Stimulated activated CD4-positive, alpha-beta T cell treated with anti-CD3 and anti-CD28 coated beads, TNF-alpha, amount 100 ng/mL, for 4 hours (primary cell): ENCODE measurements at regions not wholly inside any gene's neighbourhood (a gene's known extent, or its start where the extent isn't known, plus 50 kb on each side); places are given as distances from the start of the nearest gene placed in this dataset.

Experiments
- DNase-seq, 3 experiments: peaks; one replicate each; pipeline ENCODE4 v3.0.0-alpha.2; 2020; ENCODE audit warnings: low read depth in 3 of 3

GRCh38 chr21:15241997-15242736 lies 177.4 kb upstream of the NRIP1 start:
- no peak for DNase-seq

- DNase-seq: no peak
These were observed 178.1 kb upstream of the NRIP1 start for GRCh38 chr21:15242906-15243305.

GRCh38 chr21:15243406-15243805 lies 178.6 kb upstream of the NRIP1 start:
- no peak for DNase-seq

- DNase-seq: no peak
These were observed 182.8 kb upstream of the NRIP1 start for GRCh38 chr21:15247613-15248012.

- no peak for DNase-seq
These were observed 184.6 kb upstream of the NRIP1 start for GRCh38 chr21:15249285-15249993.

GRCh38 chr21:15250384-15250783 lies 185.6 kb upstream of the NRIP1 start:
- no peak for DNase-seq

- DNase-seq: no peak
These were observed 187.6 kb upstream of the NRIP1 start for GRCh38 chr21:15252431-15252830.

GRCh38 chr21:15254111-15254510 lies 189.3 kb upstream of the NRIP1 start:
- no peak for DNase-seq

GRCh38 chr21:15255261-15255660 lies 190.5 kb upstream of the NRIP1 start:
- DNase-seq: no peak

GRCh38 chr21:15255763-15256162 lies 191.0 kb upstream of the NRIP1 start:
- no peak for DNase-seq

- no peak for DNase-seq
These were observed 192.2 kb upstream of the NRIP1 start for GRCh38 chr21:15256996-15257395.

GRCh38 chr21:15257646-15258045 lies 192.8 kb upstream of the NRIP1 start:
- no peak for DNase-seq

- DNase-seq: no peak
These were observed 195.0 kb upstream of the NRIP1 start for GRCh38 chr21:15259824-15260223.

- no peak for DNase-seq
These were observed 195.8 kb upstream of the NRIP1 start for GRCh38 chr21:15260604-15261003.

- no peak for DNase-seq
These were observed 199.4 kb upstream of the NRIP1 start for GRCh38 chr21:15264084-15264665.

GRCh38 chr21:15272171-15272570 lies 207.4 kb upstream of the NRIP1 start:
- no peak for DNase-seq

- no peak for DNase-seq
These were observed 207.8 kb upstream of the NRIP1 start for GRCh38 chr21:15272591-15272990.

- no peak for DNase-seq
These were observed 208.4 kb upstream of the NRIP1 start for GRCh38 chr21:15273244-15273643.

GRCh38 chr21:15274701-15275485 lies 210.1 kb upstream of the NRIP1 start:
- DNase-seq: no peak

- no peak for DNase-seq
These were observed 210.9 kb upstream of the NRIP1 start for GRCh38 chr21:15275615-15276235.

GRCh38 chr21:15276243-15276642 lies 211.4 kb upstream of the NRIP1 start:
- no peak for DNase-seq

GRCh38 chr21:15277466-15277865 lies 212.7 kb upstream of the NRIP1 start:
- no peak for DNase-seq
